ENCODE measurements at regions not wholly inside any gene's neighbourhood (a gene's known extent, or its start where the extent isn't known, plus 50 kb on each side); places are given as distances from the start of the nearest gene placed in this dataset.

DNA sequence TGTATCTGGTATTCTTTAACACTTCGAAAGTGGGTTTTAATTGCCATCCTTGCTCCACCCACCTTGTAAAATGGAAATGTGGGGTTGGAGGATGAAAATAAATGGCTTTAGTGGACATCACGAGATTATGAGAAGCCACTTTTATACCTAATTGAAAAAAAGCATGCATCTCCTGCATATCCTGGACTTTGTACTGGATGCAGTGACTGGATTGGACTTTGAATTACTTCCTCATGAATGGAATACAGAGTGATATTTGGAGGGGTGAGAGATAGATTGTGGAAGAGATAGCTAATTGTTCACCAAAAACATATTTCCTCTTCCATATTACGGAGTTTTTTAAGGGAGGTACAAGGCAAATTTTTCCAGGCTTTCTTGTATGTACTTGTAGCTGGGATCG lies 813.0 kb downstream of the TENT5A start:
- TF ChIP-seq CTCF (IDR thresholded peaks at IDR 0.05; ENCODE audit: low read length) = no peak
- no peak for TF ChIP-seq EZH2 (IDR thresholded peaks at IDR 0.05; ENCODE audit: borderline replicate concordance, low read length)

All from OCI-LY1 (cell line).